Mesendoderm (in vitro differentiated cells): ENCODE measurements at regions not wholly inside any gene's neighbourhood (a gene's known extent, or its start where the extent isn't known, plus 50 kb on each side); places are given as distances from the start of the nearest gene placed in this dataset.

ENCODE experiments used
- DNase-seq: peaks from one replicate; pipeline ENCODE4 v3.0.0; 2013
- H2AK5ac ChIP-seq: 2 replicates; pipeline ENCODE4 v1.6.1; 2013; ENCODE audit warnings: low read length, inconsistent platforms
- H2BK120ac ChIP-seq: 2 replicates; pipeline ENCODE4 v1.6.1; 2013; ENCODE audit warnings: low read depth, mild to moderate bottlenecking, low read length, moderate library complexity, mixed read lengths
- H2BK15ac ChIP-seq: replicated peaks from 2 replicates; pipeline ENCODE4 v1.6.1; 2013; ENCODE audit warnings: low read depth, mild to moderate bottlenecking, moderate library complexity
- H2BK5ac ChIP-seq: 2 replicates; pipeline ENCODE4 v1.6.1; 2013; ENCODE audit warnings: low read length, inconsistent platforms
- H3K18ac ChIP-seq: 2 replicates; pipeline ENCODE4 v1.6.1; 2013; ENCODE audit warnings: mild to moderate bottlenecking, low read length, mixed read lengths
- H3K23ac ChIP-seq: one replicate; pipeline ENCODE4 v1.6.1; 2013; ENCODE audit warnings: low read length
- H3K27ac ChIP-seq: 2 replicates; pipeline ENCODE4 v1.5.1; 2013; ENCODE audit warnings: low read depth, mild to moderate bottlenecking, inconsistent platforms, low read length, moderate library complexity
- H3K27me3 ChIP-seq: 2 replicates; pipeline ENCODE4 v1.6.1; 2013; ENCODE audit warnings: low read length, control low read depth, mild to moderate bottlenecking, inconsistent platforms; ENCODE audit not compliant: insufficient read depth, poor library complexity
- H3K36me3 ChIP-seq: 2 replicates; pipeline ENCODE4 v1.6.1; 2013; ENCODE audit warnings: low read length, inconsistent platforms; ENCODE audit not compliant: control insufficient read depth, insufficient read depth
- H3K4ac ChIP-seq: one replicate; pipeline ENCODE4 v1.6.1; 2013; ENCODE audit warnings: low read depth, mild to moderate bottlenecking, low read length, moderate library complexity
- H3K4me1 ChIP-seq: 2 replicates; pipeline ENCODE4 v1.6.1; 2013; ENCODE audit warnings: low read depth, low read length, inconsistent platforms; ENCODE audit not compliant: control insufficient read depth
- H3K4me2 ChIP-seq: 2 replicates; pipeline ENCODE4 v1.6.1; 2013; ENCODE audit warnings: low read length
- H3K4me3 ChIP-seq: 2 replicates; pipeline ENCODE4 v1.5.1; 2013; ENCODE audit warnings: mild to moderate bottlenecking, low read length
- H3K56ac ChIP-seq: one replicate; pipeline ENCODE4 v1.6.1; 2013; ENCODE audit warnings: low read length
- H3K79me1 ChIP-seq: 2 replicates; pipeline ENCODE4 v1.6.1; 2013; ENCODE audit warnings: low read length, inconsistent platforms
- H3K79me2 ChIP-seq: 2 replicates; pipeline ENCODE4 v1.6.1; 2013; ENCODE audit warnings: mild to moderate bottlenecking, low read length; ENCODE audit not compliant: control insufficient read depth, insufficient read depth
- H3K9ac ChIP-seq: 2 replicates; pipeline ENCODE4 v1.6.1; 2013; ENCODE audit warnings: low read length, inconsistent platforms
- H4K5ac ChIP-seq: one replicate; pipeline ENCODE4 v1.6.1; 2013; ENCODE audit warnings: low read length
- H4K8ac ChIP-seq: one replicate; pipeline ENCODE4 v1.6.1; 2013; ENCODE audit warnings: low read depth, mild to moderate bottlenecking, control low read depth, low read length, moderate library complexity
- WGBS: extraction: QIAGEN DNeasy Blood & Tissue Kit; methylation state at CpG from one replicate; pipeline ENCODE4 v1.1.7; 2013; ENCODE audit warnings: low lambda C conversion rate, missing lambda C conversion rate; ENCODE audit not compliant: insufficient coverage; ENCODE audit errors: extremely low coverage; 5-methylcytosine and 5-hydroxymethylcytosine counted together

DNA sequence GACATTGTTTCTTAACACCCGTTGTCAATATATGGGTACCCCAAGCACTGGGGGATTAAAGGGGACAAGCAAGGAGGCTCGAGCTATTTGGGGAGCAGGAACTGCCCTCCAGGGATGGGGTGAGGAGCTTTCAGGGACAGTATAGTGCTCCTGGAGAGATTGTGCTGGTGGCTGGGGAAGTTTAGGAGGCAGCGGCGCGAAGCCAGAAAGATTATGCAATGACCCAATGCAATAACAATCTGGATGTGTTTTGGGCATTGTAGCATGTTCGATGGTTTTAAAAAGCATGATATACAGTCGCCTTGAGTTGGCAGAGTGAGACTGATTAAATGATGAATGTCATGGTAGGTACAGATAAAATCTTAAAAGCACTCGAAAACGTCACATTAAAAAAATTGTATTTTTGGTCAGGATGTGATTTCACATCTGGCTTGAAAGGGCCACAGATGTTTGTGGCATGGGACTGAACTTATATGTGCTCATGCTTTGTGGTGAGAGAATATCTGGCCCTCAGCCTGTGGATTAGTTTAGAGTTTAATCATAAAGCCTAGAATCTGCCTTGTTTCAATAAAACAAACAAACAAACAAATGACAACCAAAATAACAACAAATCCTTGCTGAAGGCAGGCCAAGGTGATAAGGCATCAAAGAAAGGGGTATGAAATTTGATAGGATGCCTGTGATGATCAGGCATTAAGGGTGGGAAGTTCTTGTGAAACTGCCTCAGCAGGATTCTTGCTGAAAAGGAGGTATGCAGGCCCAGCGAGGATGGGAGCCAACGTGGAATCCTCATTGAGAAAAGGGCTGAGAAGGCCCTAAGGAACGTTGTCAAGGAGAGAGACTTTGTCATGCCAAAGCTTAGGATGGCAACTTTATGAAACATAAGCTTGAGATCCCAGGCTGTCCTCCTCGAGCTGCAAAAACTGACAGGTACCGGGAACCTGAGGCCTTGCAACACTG lies 417.1 kb upstream of the KLF6 start:
- H4K5ac ChIP-seq = no peak overlapping the region
- no peak overlapping the region for H3K27ac ChIP-seq
- H3K27me3 ChIP-seq = no peaks in the 10 kb centered on the region
- H3K4me1 ChIP-seq = peaks cover 5% of the 10 kb centered on the region
- no peak overlapping the region for H2AK5ac ChIP-seq
- no peak overlapping the region for H3K56ac ChIP-seq
- H2BK5ac ChIP-seq = no peak overlapping the region
- no peak overlapping the region for H3K9ac ChIP-seq
- no peak overlapping the region for H3K18ac ChIP-seq
- no peak overlapping the region for H4K8ac ChIP-seq
- H3K79me1 ChIP-seq = no peaks in the 10 kb centered on the region
- H3K36me3 ChIP-seq = no peaks in the 10 kb centered on the region
- H3K4ac ChIP-seq = no peak overlapping the region
- no peak overlapping the region for H2BK15ac ChIP-seq
- H3K4me2 ChIP-seq = no peak overlapping the region
- no peak overlapping the region for H2BK120ac ChIP-seq
- H3K4me3 ChIP-seq = no peak overlapping the region
- H3K23ac ChIP-seq = no peak overlapping the region
- no peaks in the 10 kb centered on the region for H3K79me2 ChIP-seq
- DNase-seq = peak; percentile 51
- WGBS = no CpG with 5 or more reads among the region's 14 CpGs

GRCh38 chr10:4199196-4199595 lies 414.2 kb upstream of the KLF6 start:
- Histone ChIP-seq H3K79me2 (no peaks in the 10 kb centered on the region), H3K23ac (no peak overlapping the region)
- WGBS = no CpG with 5 or more reads among the region's 2 CpGs

DNA sequence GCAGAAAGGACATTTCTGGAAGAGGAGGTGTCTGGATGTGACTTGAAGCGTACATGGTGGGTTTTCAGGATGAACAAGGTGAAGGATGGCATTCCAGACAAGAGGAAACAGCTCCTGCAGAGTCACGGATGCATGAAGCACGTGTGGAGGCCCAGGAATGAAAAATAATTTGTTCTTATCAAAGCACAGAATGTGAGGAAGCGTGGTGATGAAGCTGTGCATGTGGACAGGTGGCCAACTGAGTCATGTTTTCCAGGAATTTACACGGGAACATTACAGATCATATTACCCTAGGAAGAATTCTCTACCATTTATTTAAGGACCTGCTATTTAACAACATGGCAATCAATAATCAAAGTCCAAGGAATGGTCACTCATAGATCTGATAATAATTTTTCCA lies 413.2 kb upstream of the KLF6 start:
- no peak overlapping the region for H2BK15ac ChIP-seq
- no peak overlapping the region for H3K23ac ChIP-seq
- no peak overlapping the region for H4K5ac ChIP-seq
- no peak overlapping the region for H4K8ac ChIP-seq
- H3K27ac ChIP-seq = no peak overlapping the region
- no peaks in the 10 kb centered on the region for H3K79me1 ChIP-seq
- no peak for DNase-seq
- no peak overlapping the region for H2AK5ac ChIP-seq
- no peaks in the 10 kb centered on the region for H3K36me3 ChIP-seq
- no peak overlapping the region for H3K4ac ChIP-seq
- H2BK5ac ChIP-seq = no peak overlapping the region
- H3K56ac ChIP-seq = peak overlapping the region; percentile 34
- no peaks in the 10 kb centered on the region for H3K79me2 ChIP-seq
- H3K27me3 ChIP-seq = no peaks in the 10 kb centered on the region
- WGBS = no CpG with 5 or more reads among the region's 5 CpGs
- no peak overlapping the region for H2BK120ac ChIP-seq
- no peak overlapping the region for H3K4me3 ChIP-seq
- peaks cover 5% of the 10 kb centered on the region for H3K4me1 ChIP-seq
- H3K18ac ChIP-seq = no peak overlapping the region
- no peak overlapping the region for H3K9ac ChIP-seq
- H3K4me2 ChIP-seq = no peak overlapping the region

More at GRCh38 chr10:4199196-4199595, 414.2 kb upstream of the KLF6 start:
- H3K36me3 ChIP-seq = no peaks in the 10 kb centered on the region
- no peak overlapping the region for H3K4ac ChIP-seq
- H3K4me2 ChIP-seq = no peak overlapping the region
- no peak overlapping the region for H2AK5ac ChIP-seq
- DNase-seq = no peak
- H3K79me1 ChIP-seq = no peaks in the 10 kb centered on the region
- no peak overlapping the region for H3K27ac ChIP-seq
- no peaks in the 10 kb centered on the region for H3K27me3 ChIP-seq
- no peak overlapping the region for H3K56ac ChIP-seq
- H4K5ac ChIP-seq = no peak overlapping the region
- no peak overlapping the region for H3K9ac ChIP-seq
- peaks cover 5% of the 10 kb centered on the region for H3K4me1 ChIP-seq
- H2BK120ac ChIP-seq = no peak overlapping the region
- no peak overlapping the region for H3K4me3 ChIP-seq
- H2BK15ac ChIP-seq = no peak overlapping the region
- H4K8ac ChIP-seq = no peak overlapping the region
- H2BK5ac ChIP-seq = no peak overlapping the region
- no peak overlapping the region for H3K18ac ChIP-seq

DNA sequence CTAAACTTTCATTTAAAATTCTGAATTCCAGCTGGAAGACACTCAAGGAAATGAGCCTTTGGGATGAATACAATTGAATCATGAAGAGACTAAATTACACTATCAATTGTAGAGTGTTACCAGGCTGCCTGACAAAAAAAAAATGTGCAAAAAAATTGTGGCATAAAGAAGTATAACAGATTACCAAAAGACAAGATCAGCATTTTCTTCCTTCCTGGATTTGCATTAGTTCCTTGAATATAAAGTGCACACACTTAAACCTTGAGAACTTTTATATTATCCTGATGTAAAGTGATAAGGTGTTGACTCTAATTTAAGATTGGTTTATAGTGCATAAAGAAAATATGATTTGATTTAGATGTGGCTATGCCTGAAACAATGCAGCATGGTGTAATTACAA lies 412.7 kb upstream of the KLF6 start:
- no peak overlapping the region for H3K4me2 ChIP-seq
- H3K27me3 ChIP-seq = no peaks in the 10 kb centered on the region
- no peaks in the 10 kb centered on the region for H3K79me1 ChIP-seq
- H2AK5ac ChIP-seq = no peak overlapping the region
- H3K4me3 ChIP-seq = no peak overlapping the region
- H3K56ac ChIP-seq = no peak overlapping the region
- H3K4ac ChIP-seq = no peak overlapping the region
- peaks cover 5% of the 10 kb centered on the region for H3K4me1 ChIP-seq
- H3K79me2 ChIP-seq = no peaks in the 10 kb centered on the region
- no peak overlapping the region for H2BK5ac ChIP-seq
- no peak overlapping the region for H3K27ac ChIP-seq
- H4K5ac ChIP-seq = no peak overlapping the region
- H3K9ac ChIP-seq = no peak overlapping the region
- no peaks in the 10 kb centered on the region for H3K36me3 ChIP-seq
- H3K23ac ChIP-seq = no peak overlapping the region
- no peak overlapping the region for H4K8ac ChIP-seq
- H3K18ac ChIP-seq = no peak overlapping the region
- DNase-seq = no peak
- no peak overlapping the region for H2BK120ac ChIP-seq
- no peak overlapping the region for H2BK15ac ChIP-seq

GRCh38 chr10:4196771-4197390 lies 411.9 kb upstream of the KLF6 start:
- Histone ChIP-seq H3K79me2 (no peaks in the 10 kb centered on the region), H2BK120ac (no peak overlapping the region), H3K23ac (no peak overlapping the region), H3K4me2 (no peak overlapping the region), H3K4ac (no peak overlapping the region), H3K36me3 (no peaks in the 10 kb centered on the region), H3K56ac (no peak overlapping the region), H2BK15ac (no peak overlapping the region), H3K79me1 (no peaks in the 10 kb centered on the region), H3K27ac (no peak overlapping the region), H3K4me3 (no peak overlapping the region), H3K9ac (no peak overlapping the region), H3K4me1 (no peaks in the 10 kb centered on the region), H3K27me3 (no peaks in the 10 kb centered on the region), H4K5ac (no peak overlapping the region), H2AK5ac (no peak overlapping the region), H3K18ac (no peak overlapping the region), H2BK5ac (no peak overlapping the region), H4K8ac (no peak overlapping the region)
- DNase-seq = no peak
- no CpG with 5 or more reads among the region's 2 CpGs for WGBS
